GM23338 (cell line): ENCODE measurements at regions not wholly inside any gene's neighbourhood (a gene's known extent, or its start where the extent isn't known, plus 50 kb on each side); places are given as distances from the start of the nearest gene placed in this dataset. TPM values are rescaled to one million over a fixed set of nuclear protein-coding genes. Genes with fewer than 3 reads are reported as not detected.

Experiments used
- ATAC-seq: fragments of 200-7000 bp; cut with Tn5 transposase; 3 replicates; pipeline ENCODE4 v1.9.1; 2020
- DNase-seq: peaks from one replicate; pipeline ENCODE4 v3.0.0-alpha.2; 2015; ENCODE audit warnings: low spot score
- H2AFZ ChIP-seq: fragments of 200-600 bp; sonication (generic); 2 replicates; pipeline ENCODE4 v1.8.0; 2016; ENCODE audit warnings: antibody characterized with exemption, mild to moderate bottlenecking, moderate library complexity
- H3F3A ChIP-seq: fragments of 200-600 bp; sonication (generic); replicated peaks from 2 replicates; pipeline ENCODE4 v1.8.0; 2017; ENCODE audit warnings: antibody characterized with exemption, mixed run types, low read depth
- H3K27ac ChIP-seq: fragments of 200-600 bp; sonication (generic); 2 replicates; pipeline ENCODE4 v1.6.1; 2016; ENCODE audit warnings: low read depth
- H3K27me3 ChIP-seq: fragments of 200-600 bp; sonication (generic); 2 replicates; pipeline ENCODE4 v1.8.0; 2016; ENCODE audit warnings: mild to moderate bottlenecking, mixed run types, moderate library complexity; ENCODE audit not compliant: insufficient read depth
- H3K36me3 ChIP-seq: fragments of 200-600 bp; sonication (generic); 2 replicates; pipeline ENCODE4 v1.8.0; 2016; ENCODE audit warnings: mild to moderate bottlenecking; ENCODE audit not compliant: insufficient read depth
- H3K4me1 ChIP-seq: fragments of 200-600 bp; sonication (generic); 2 replicates; pipeline ENCODE4 v1.8.0; 2016; ENCODE audit warnings: mild to moderate bottlenecking, moderate library complexity; ENCODE audit not compliant: insufficient read depth
- H3K4me2 ChIP-seq: fragments of 200-600 bp; sonication (generic); 2 replicates; pipeline ENCODE4 v1.7.1; 2017; ENCODE audit warnings: mixed run types
- H3K4me3 ChIP-seq: fragments of 200-600 bp; sonication (generic); 2 replicates; pipeline ENCODE4 v1.6.1; 2016; ENCODE audit warnings: mixed run types
- H3K79me2 ChIP-seq: fragments of 200-600 bp; sonication (generic); replicated peaks from 2 replicates; pipeline ENCODE4 v1.8.0; 2017; ENCODE audit warnings: mild to moderate bottlenecking; ENCODE audit not compliant: insufficient read depth
- H3K9me2 ChIP-seq: fragments of 200-600 bp; sonication (generic); 2 replicates; pipeline ENCODE4 v1.8.0; 2017; ENCODE audit not compliant: insufficient read depth
- H4K20me1 ChIP-seq: fragments of 200-600 bp; sonication (generic); replicated peaks from 2 replicates; pipeline ENCODE4 v1.8.0; 2017; ENCODE audit warnings: mild to moderate bottlenecking; ENCODE audit not compliant: insufficient read depth
- H3K27ac Mint-ChIP-seq: 2 replicates; pipeline ENCODE4 v1.8.0; 2020; ENCODE audit warnings: inconsistent platforms, mild to moderate bottlenecking, moderate library complexity, mixed read lengths
- H3K27me3 Mint-ChIP-seq: 3 replicates; pipeline ENCODE4 v1.8.0; 2022; ENCODE audit warnings: low read depth, mild to moderate bottlenecking, moderate library complexity, mixed read lengths, inconsistent platforms; ENCODE audit not compliant: insufficient read depth, poor library complexity
- H3K36me3 Mint-ChIP-seq: 3 replicates; pipeline ENCODE4 v1.8.0; 2021; ENCODE audit warnings: low read depth, mild to moderate bottlenecking, inconsistent platforms, moderate library complexity, mixed read lengths
- H3K4me1 Mint-ChIP-seq: 3 replicates; pipeline ENCODE4 v1.8.0; 2020; ENCODE audit warnings: mild to moderate bottlenecking, inconsistent platforms, mixed read lengths
- H3K4me3 Mint-ChIP-seq: 3 replicates; pipeline ENCODE4 v1.8.0; 2021; ENCODE audit warnings: moderate library complexity, mild to moderate bottlenecking, inconsistent platforms, mixed read lengths
- H3K9me3 Mint-ChIP-seq: 3 replicates; pipeline ENCODE4 v1.8.0; 2020; ENCODE audit warnings: moderate library complexity, mild to moderate bottlenecking, inconsistent platforms, mixed read lengths
- ETS1 ChIP-seq: IDR thresholded peaks from 2 replicates; pipeline ENCODE4 v1.6.1; 2016; ENCODE audit warnings: antibody characterized with exemption
- JUNB ChIP-seq: IDR thresholded peaks from one replicate; pipeline ENCODE4 v1.6.1; 2016; ENCODE audit warnings: antibody characterized with exemption; ENCODE audit not compliant: unreplicated experiment
- REST ChIP-seq: IDR thresholded peaks from one replicate; pipeline ENCODE4 v1.6.1; 2018; ENCODE audit warnings: antibody characterized with exemption; ENCODE audit not compliant: unreplicated experiment
- STAT1 ChIP-seq: IDR thresholded peaks from one replicate; pipeline ENCODE4 v1.6.1; 2016; ENCODE audit warnings: antibody characterized with exemption; ENCODE audit not compliant: unreplicated experiment
- ZNF462 ChIP-seq: fragments of 250-450 bp; sonication (Bioruptor Pico); IDR thresholded peaks from 2 replicates; pipeline ENCODE4 v1.5.0; 2020; ENCODE audit warnings: mild to moderate bottlenecking, moderate library complexity
- small RNA-seq: library from RNA; depleted of rRNA; stranded (forward); fragments of <200 nt; gene quantifications from one replicate; pipeline ENCODE3, GENCODE V24; 2014; ENCODE audit warnings: low replicate concordance

GRCh38 chr7:50832744-50833143 lies 50.0 kb upstream of the GRB10 start:
- no peaks in the 10 kb centered on the region; the same call in 2 of the 3 replicates for H3K36me3 Mint-ChIP-seq
- no peak overlapping the region for H3K4me2 ChIP-seq
- no peak overlapping the region for H3K4me3 ChIP-seq
- peaks cover 3% of the 10 kb centered on the region for H3K27me3 Mint-ChIP-seq
- H3K27me3 ChIP-seq = no peaks in the 10 kb centered on the region
- H3K9me3 Mint-ChIP-seq = no peaks in the 10 kb centered on the region; the same call in 2 of the 3 replicates
- H3K36me3 ChIP-seq = no peaks in the 10 kb centered on the region; the same call in 1 of the 2 replicates
- no peaks in the 10 kb centered on the region for H4K20me1 ChIP-seq
- peaks cover 40% of the 10 kb centered on the region for H3K9me2 ChIP-seq
- no peaks in the 10 kb centered on the region for H3F3A ChIP-seq
- no peak overlapping the region for H3K27ac Mint-ChIP-seq
- H3K79me2 ChIP-seq = no peaks in the 10 kb centered on the region
- H3K27ac ChIP-seq = no peak overlapping the region
- no peak for TF ChIP-seq REST
- no peak for TF ChIP-seq JUNB
- no peak for TF ChIP-seq ETS1
- TF ChIP-seq STAT1 = no peak
- TF ChIP-seq ZNF462 (CRISPR knock-in tag) = no peak
- H3K4me1 ChIP-seq = no peaks in the 10 kb centered on the region
- ATAC-seq (no peak), DNase-seq (no peak)
- H2AFZ ChIP-seq = no peak overlapping the region
- no peak overlapping the region for H3K4me3 Mint-ChIP-seq
- H3K4me1 Mint-ChIP-seq = no peaks in the 10 kb centered on the region; the same call in 2 of the 3 replicates

Small RNA genes in the stretch of these regions (small RNA-seq; reads per million reads assigned to genes)
- not detected for gene AC009296.1
- not detected for gene RF00394
